GM12875 (cell line): ENCODE measurements at regions not wholly inside any gene's neighbourhood (a gene's known extent, or its start where the extent isn't known, plus 50 kb on each side); places are given as distances from the start of the nearest gene placed in this dataset.

ENCODE experiments used
- H3K4me3 ChIP-seq: one replicate; pipeline ENCODE4 v1.5.1; 2011; ENCODE audit warnings: low read depth, low read length, control low read depth
- CTCF ChIP-seq: IDR thresholded peaks from 2 replicates; pipeline ENCODE4 v1.5.1; 2011; ENCODE audit warnings: low read depth, mild to moderate bottlenecking, control low read depth, inconsistent platforms, low read length, moderate library complexity, borderline replicate concordance; ENCODE audit not compliant: insufficient read depth

- no peak for TF ChIP-seq CTCF
Observed at GRCh38 chr3:30124435-30125370, 481.7 kb upstream of the TGFBR2 start.

DNA sequence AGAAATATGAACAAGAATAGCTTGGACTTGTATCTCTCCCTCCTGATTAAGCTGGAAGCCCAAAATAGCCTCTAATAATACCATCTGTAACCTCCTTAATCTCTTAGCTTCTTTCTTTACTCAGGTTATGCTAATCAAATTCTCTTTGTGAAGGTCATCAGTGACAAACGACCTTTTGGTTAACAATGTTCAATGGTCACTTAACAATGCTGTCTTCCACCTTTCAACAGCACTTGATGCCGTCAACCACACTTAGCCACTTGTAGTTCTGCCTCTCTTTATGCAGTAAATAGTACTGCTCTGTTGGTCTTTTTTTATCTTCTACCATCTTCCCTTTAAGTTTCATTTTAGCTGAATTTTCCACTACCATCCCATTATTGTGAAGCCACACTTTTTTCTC lies 476.6 kb upstream of the TGFBR2 start:
- TF ChIP-seq CTCF, result no peak
- no peak overlapping the region for H3K4me3 ChIP-seq

More at GRCh38 chr3:30124435-30125370, 481.7 kb upstream of the TGFBR2 start:
- H3K4me3 ChIP-seq, result no peak overlapping the region

DNA sequence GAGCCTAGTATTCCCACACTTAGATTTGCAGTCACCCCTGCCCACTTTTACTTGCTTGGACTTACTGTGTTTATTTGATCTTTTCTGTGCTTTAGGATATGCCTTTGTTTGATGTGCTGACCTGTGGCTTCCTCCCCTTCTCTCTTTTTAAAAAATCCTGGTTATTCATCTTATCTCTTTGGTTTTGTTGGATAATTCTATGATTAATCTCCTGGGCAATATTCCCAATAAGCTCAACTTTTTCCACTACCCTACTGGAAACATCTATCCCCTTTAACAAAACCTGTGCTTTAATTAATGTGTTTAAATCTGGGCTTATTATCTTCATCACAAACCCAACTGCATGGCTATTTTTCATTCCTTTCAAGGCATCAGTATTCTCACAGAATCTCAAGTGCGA lies 476.0 kb upstream of the TGFBR2 start:
- H3K4me3 ChIP-seq, result no peak overlapping the region
- TF ChIP-seq CTCF, result no peak

GRCh38 chr3:30131191-30131590 lies 475.2 kb upstream of the TGFBR2 start:
- TF ChIP-seq CTCF, result no peak
- H3K4me3 ChIP-seq, result no peak overlapping the region

- no peak for TF ChIP-seq CTCF
- H3K4me3 ChIP-seq, result no peak overlapping the region
Observed at GRCh38 chr3:30135190-30135589, 471.2 kb upstream of the TGFBR2 start.

GRCh38 chr3:30139283-30139682 lies 467.1 kb upstream of the TGFBR2 start:
- TF ChIP-seq CTCF, result no peak
- H3K4me3 ChIP-seq, result no peak overlapping the region
